ENCODE measurements at regions not wholly inside any gene's neighbourhood (a gene's known extent, or its start where the extent isn't known, plus 50 kb on each side); places are given as distances from the start of the nearest gene placed in this dataset.

DNA sequence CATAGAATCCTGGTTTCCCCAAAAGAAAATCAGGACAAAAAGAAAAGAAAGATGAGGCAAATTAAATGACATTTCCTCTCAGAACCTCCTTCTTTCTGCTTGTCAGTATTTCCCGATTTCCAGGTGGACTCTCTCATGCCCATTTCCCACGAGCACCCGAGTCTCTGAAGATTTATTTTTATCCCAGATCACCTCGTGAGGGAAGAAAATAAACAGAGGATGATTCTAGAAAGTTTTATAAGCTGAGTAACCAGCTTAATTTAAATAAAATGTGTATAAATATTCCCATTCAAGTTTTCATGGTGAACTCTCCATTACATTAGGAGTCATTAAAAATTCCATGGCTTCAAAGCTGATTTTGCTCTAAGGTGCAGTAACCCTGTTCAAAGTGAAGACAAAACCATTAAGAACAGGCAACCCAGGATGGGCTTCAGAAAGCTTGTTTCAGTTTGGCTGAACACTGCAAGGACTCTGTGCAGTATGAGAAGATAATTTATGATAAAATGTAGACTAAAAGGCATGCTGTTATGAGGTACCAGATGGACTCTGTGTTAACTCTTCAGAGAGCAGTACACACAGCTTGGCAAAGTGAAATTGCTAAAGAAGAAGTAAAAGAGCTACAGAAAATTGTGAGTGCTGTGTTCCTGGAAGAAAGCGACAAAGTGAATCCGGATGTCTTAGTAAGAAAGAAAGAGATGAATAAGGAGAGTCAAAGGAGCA lies 521.3 kb upstream of the LRRN3 start:
- DNase-seq (ENCODE audit: low read depth in 1 of 2, low spot score in 1 of 2): no peak
- no peaks in the 10 kb centered on the region for H3K27me3 ChIP-seq (ENCODE audit: insufficient read depth, poor library complexity, severe bottlenecking)
- no peak overlapping the region for H3K4me3 ChIP-seq (replicated peaks; ENCODE audit: insufficient read depth, low read length)
- H3K27ac ChIP-seq (replicated peaks): no peak overlapping the region
- TF ChIP-seq SPI1 (IDR thresholded peaks at IDR 0.05; ENCODE audit: borderline replicate concordance, low read depth): no peak
- no peak for TF ChIP-seq CTCF (IDR thresholded peaks at IDR 0.05; ENCODE audit: insufficient read depth, low read length)
- TF ChIP-seq POLR2AphosphoS5 (IDR thresholded peaks at IDR 0.05; ENCODE audit: low read depth): no peak
- TF ChIP-seq GABPA (IDR thresholded peaks at IDR 0.05; ENCODE audit: low read depth): no peak
- no peak for TF ChIP-seq REST (IDR thresholded peaks at IDR 0.05; ENCODE audit: insufficient replicate concordance, low read depth)

- H3K27ac ChIP-seq (replicated peaks): no peak overlapping the region
- H3K27me3 ChIP-seq (ENCODE audit: insufficient read depth, poor library complexity, severe bottlenecking): no peaks in the 10 kb centered on the region
- no peak for TF ChIP-seq GABPA (IDR thresholded peaks at IDR 0.05; ENCODE audit: low read depth)
- TF ChIP-seq CTCF (IDR thresholded peaks at IDR 0.05; ENCODE audit: insufficient read depth, low read length): no peak
- no peak for TF ChIP-seq POLR2AphosphoS5 (IDR thresholded peaks at IDR 0.05; ENCODE audit: low read depth)
- no peak for TF ChIP-seq SPI1 (IDR thresholded peaks at IDR 0.05; ENCODE audit: borderline replicate concordance, low read depth)
- no peak for TF ChIP-seq REST (IDR thresholded peaks at IDR 0.05; ENCODE audit: insufficient replicate concordance, low read depth)
- H3K4me3 ChIP-seq (replicated peaks; ENCODE audit: insufficient read depth, low read length): no peak overlapping the region
- DNase-seq (ENCODE audit: low read depth in 1 of 2, low spot score in 1 of 2): no peak
These were observed 516.9 kb upstream of the LRRN3 start for GRCh38 chr7:110573862-110574528.

GRCh38 chr7:110587294-110587693 lies 503.6 kb upstream of the LRRN3 start:
- no peak for DNase-seq (ENCODE audit: low read depth in 1 of 2, low spot score in 1 of 2)
- Histone ChIP-seq H3K4me3 (replicated peaks; ENCODE audit: insufficient read depth, low read length) (no peak overlapping the region), H3K27me3 (ENCODE audit: insufficient read depth, poor library complexity, severe bottlenecking) (no peaks in the 10 kb centered on the region), H3K27ac (replicated peaks) (no peak overlapping the region)
- no peak for TF ChIP-seq REST (IDR thresholded peaks at IDR 0.05; ENCODE audit: insufficient replicate concordance, low read depth)
- TF ChIP-seq GABPA (IDR thresholded peaks at IDR 0.05; ENCODE audit: low read depth): no peak
- TF ChIP-seq CTCF (IDR thresholded peaks at IDR 0.05; ENCODE audit: insufficient read depth, low read length): no peak
- no peak for TF ChIP-seq POLR2AphosphoS5 (IDR thresholded peaks at IDR 0.05; ENCODE audit: low read depth)
- no peak for TF ChIP-seq SPI1 (IDR thresholded peaks at IDR 0.05; ENCODE audit: borderline replicate concordance, low read depth)

Data from HL-60 (cell line).